ENCODE measurements at regions not wholly inside any gene's neighbourhood (a gene's known extent, or its start where the extent isn't known, plus 50 kb on each side); places are given as distances from the start of the nearest gene placed in this dataset.

DNA sequence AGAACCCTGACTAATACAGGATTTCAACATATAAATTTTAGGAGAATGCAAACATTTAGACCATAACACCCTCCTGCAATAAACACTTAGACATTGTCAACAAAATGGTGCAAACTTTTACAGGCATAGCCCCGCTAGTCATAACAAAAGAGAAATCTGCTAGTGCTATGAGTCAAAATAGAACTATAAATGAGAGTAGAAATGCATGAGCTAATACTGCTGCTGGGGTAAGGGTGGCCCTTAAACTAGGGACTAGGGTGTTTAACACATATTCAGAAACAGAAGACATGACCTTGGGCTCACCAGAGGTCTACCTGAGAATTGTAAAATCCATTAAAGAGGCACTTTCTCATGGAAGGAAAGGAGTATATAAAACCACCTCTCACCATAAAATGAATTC is 131.6 kb downstream of the TLR4 start:
- TF ChIP-seq, protein P1, sequence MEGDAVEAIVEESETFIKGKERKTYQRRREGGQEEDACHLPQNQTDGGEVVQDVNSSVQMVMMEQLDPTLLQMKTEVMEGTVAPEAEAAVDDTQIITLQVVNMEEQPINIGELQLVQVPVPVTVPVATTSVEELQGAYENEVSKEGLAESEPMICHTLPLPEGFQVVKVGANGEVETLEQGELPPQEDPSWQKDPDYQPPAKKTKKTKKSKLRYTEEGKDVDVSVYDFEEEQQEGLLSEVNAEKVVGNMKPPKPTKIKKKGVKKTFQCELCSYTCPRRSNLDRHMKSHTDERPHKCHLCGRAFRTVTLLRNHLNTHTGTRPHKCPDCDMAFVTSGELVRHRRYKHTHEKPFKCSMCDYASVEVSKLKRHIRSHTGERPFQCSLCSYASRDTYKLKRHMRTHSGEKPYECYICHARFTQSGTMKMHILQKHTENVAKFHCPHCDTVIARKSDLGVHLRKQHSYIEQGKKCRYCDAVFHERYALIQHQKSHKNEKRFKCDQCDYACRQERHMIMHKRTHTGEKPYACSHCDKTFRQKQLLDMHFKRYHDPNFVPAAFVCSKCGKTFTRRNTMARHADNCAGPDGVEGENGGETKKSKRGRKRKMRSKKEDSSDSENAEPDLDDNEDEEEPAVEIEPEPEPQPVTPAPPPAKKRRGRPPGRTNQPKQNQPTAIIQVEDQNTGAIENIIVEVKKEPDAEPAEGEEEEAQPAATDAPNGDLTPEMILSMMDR (IDR thresholded peaks at IDR 0.05): no peak
- no peak for TF ChIP-seq POLR2AphosphoS5 (IDR thresholded peaks at IDR 0.05)
